Fibroblast of villous mesenchyme (primary cell): ENCODE measurements at regions not wholly inside any gene's neighbourhood (a gene's known extent, or its start where the extent isn't known, plus 50 kb on each side); places are given as distances from the start of the nearest gene placed in this dataset.

ENCODE experiments used
- DNase-seq: peaks from one replicate; pipeline ENCODE4 v3.0.0-alpha.2; 2010; ENCODE audit warnings: low read depth
- H3K4me3 ChIP-seq: 2 replicates; pipeline ENCODE4 v1.5.1; 2011; ENCODE audit warnings: low read depth, mild to moderate bottlenecking, low read length
- TF ChIP-seq, protein P1 (sequence below): IDR thresholded peaks from 2 replicates; pipeline ENCODE4 v1.5.1; 2012; ENCODE audit warnings: low read depth, mild to moderate bottlenecking, low read length; ENCODE audit not compliant: insufficient read depth

DNA sequence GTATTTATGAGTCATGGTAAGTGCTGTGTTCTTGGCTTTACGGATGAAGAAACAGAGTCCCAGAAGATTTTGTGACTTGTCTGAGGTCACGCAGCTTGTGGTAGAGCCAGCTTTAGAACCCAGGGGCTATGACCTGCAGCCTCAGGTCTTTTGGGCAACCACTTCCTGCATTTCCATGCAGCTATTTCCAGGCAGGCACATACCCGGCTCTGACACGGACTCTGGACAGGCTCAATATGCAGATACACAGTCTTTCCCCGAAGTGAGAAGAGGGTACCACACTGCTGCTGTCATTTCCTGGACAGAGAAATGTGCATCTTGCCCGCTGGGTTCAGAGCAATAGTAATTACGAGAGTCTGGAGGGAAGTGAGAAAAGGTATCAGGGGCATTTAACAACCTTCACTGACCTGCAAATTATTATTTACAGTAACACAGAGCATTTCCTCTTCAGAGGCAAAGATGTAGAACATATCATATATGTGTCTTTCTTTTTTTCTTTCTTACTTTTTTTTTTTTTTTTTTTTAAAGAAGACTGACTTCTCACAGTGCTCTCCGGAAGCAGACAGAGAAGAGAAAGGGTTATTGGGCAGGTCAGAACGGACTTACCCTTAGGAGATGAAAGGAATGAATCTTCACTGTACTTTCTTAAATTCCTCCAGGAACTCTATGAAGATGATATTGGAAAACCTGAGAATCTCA, 185.1 kb downstream of the CLIC5 start:
- peak; percentile 44 for DNase-seq
- TF ChIP-seq, protein P1, sequence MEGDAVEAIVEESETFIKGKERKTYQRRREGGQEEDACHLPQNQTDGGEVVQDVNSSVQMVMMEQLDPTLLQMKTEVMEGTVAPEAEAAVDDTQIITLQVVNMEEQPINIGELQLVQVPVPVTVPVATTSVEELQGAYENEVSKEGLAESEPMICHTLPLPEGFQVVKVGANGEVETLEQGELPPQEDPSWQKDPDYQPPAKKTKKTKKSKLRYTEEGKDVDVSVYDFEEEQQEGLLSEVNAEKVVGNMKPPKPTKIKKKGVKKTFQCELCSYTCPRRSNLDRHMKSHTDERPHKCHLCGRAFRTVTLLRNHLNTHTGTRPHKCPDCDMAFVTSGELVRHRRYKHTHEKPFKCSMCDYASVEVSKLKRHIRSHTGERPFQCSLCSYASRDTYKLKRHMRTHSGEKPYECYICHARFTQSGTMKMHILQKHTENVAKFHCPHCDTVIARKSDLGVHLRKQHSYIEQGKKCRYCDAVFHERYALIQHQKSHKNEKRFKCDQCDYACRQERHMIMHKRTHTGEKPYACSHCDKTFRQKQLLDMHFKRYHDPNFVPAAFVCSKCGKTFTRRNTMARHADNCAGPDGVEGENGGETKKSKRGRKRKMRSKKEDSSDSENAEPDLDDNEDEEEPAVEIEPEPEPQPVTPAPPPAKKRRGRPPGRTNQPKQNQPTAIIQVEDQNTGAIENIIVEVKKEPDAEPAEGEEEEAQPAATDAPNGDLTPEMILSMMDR = no peak

DNA sequence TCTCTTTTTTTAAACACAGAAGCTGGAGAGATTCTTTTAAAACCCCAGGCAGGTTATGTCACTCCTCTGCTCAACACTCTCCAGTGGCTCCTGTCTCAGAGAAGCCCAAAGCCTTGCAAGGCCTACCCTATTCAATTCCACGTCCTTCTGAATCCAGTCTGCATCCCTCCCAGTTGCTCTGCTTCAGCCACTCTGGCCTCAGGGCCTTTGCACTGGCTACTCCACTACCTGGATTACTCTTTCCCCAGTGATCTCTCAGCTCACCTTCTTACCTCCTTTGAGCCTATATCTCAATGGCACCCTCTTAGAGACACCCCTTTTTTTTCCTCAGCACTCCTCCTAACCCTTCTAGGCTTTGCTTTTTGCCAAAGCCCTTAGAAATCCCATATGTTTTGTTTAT, 185.8 kb downstream of the CLIC5 start:
- DNase-seq = no peak
- H3K4me3 ChIP-seq = no peak overlapping the region
- TF ChIP-seq, protein P1 = no peak

More for the DNA sequence above, 185.1 kb downstream of the CLIC5 start:
- no peak overlapping the region for H3K4me3 ChIP-seq

DNA sequence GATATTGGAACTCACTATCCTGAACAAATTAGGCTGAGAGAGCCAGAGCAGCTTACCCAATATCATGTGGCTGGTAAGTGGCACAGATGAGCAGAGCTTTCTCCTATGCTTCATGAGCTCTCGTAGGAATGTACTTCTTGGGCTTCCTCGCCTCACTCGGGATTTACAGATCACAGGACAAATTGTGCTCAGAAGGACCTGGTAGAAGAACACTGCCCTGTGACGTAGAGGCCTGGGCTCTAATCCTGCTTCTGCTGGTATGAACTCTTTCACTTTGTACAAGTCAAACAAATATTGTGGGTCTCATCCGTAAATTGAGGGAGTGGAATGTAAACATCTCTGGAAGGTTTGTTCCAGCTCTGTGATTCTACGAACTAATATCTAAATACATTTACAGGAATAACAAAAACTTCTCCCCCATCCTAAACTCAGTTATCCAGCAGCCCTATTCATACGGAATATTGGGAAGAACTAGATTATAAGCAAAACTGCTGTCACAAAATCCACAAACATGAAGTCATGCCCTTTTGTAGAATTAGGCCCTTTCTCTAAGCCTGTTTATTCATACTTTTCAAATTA, 187.6 kb downstream of the CLIC5 start:
- no peak overlapping the region for H3K4me3 ChIP-seq
- peak; percentile 92 for DNase-seq
- TF ChIP-seq, protein P1 = no peak

DNA sequence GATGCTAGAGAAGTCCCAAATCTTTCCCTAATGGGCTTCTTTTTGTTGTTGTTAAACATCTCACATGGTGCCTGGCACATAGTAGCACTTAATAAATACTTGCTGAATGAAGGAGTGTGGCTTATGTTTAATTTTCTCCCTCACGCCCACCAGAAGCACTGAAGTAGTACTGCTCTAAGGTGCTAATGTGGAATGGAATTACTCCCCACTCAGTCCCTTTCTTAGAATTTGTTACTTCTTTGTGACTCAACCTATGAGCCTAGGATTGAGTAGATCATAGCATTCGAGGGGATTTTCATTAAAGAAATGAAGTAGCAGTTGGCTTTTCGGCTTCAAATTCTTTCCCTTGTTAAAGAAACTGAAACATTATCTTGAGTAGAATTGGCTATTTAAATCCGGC, 192.8 kb downstream of the CLIC5 start:
- DNase-seq = no peak
- TF ChIP-seq, protein P1 = no peak
- H3K4me3 ChIP-seq = no peak overlapping the region

DNA sequence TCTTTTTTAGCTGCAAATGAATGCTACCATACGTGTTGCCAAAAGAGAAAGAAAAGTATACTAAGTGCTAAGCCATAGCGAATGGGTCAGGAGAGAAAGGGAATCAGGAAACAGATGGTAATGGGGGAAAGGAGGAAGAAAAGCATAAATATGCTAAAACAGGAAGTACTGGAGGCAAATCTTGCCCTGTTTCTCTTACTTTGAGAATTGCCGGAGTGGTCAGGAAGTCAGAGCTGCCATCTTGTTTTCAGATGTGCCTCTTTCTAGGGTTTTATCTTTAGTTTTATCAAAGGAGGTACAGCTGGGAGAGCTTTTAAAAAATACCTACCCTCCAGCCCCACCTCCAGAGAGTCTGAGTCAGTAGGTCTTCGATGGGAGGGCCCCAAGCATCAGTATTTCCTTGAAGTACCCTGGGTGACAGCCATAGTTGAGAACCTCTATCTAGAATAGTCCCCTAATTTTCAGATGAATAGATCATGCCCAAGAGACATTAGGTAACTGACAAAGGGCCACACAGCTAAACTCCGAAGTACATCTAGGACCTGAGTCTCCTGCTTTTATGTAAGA, 193.3 kb downstream of the CLIC5 start:
- DNase-seq = no peak
- no peak overlapping the region for H3K4me3 ChIP-seq
- TF ChIP-seq, protein P1 = no peak

DNA sequence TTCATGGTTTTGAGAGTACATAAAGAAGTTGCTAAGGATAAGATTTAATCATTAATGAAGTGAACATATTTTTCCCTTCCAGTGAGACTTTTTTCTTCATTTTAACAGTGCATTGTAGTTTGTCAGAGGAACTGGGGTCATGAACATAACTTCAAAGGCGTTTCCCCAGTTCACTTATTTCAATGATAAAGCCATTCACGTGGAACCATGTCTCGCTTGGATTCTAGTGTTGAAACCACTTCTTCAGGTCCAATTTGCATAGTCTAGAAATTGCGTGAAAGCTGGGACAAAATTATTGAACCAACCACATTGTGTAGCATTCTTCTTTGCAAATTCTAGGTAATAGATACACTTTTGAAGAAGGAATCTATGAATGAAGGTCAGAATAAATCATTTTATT, 197.0 kb downstream of the CLIC5 start:
- H3K4me3 ChIP-seq = no peak overlapping the region
- TF ChIP-seq, protein P1 = no peak
- DNase-seq = no peak
